ENCODE measurements at regions not wholly inside any gene's neighbourhood (a gene's known extent, or its start where the extent isn't known, plus 50 kb on each side); places are given as distances from the start of the nearest gene placed in this dataset.

GRCh38 chr17:70606086-70606485, 436.8 kb downstream of the KCNJ2 start:
- intact Hi-C loops (cut with DNase I): no loop called here
- WGBS, 2 donors: 44 to 54% methylated on average over 2 of the region's 2 CpGs
- ATAC-seq: peak in 1 of 8 donors; percentile 16

GRCh38 chr17:70608193-70608592, 438.9 kb downstream of the KCNJ2 start:
- Histone ChIP-seq H3K4me3 (no peak overlapping the region), H3K9me3 (no peaks in the 10 kb centered on the region), H3K4me1 (no peaks in the 10 kb centered on the region), H3K36me3 (no peaks in the 10 kb centered on the region), H3K27me3 (no peaks in the 10 kb centered on the region), H3K27ac (no peak overlapping the region)
- TF ChIP-seq CTCF (IDR thresholded peaks at IDR 0.05): no peak
- intact Hi-C loops (cut with DNase I): no loop called here
- no peak for ATAC-seq
- 86 to 88% methylated on average over 2 of the region's 2 CpGs for WGBS, 2 donors
- DNase-seq: no peak

More at GRCh38 chr17:70606086-70606485, 436.8 kb downstream of the KCNJ2 start:
- no peak for DNase-seq
- H3K4me3 ChIP-seq: no peak overlapping the region
- no peaks in the 10 kb centered on the region for H3K4me1 ChIP-seq
- H3K27me3 ChIP-seq: no peaks in the 10 kb centered on the region
- no peaks in the 10 kb centered on the region for H3K9me3 ChIP-seq
- no peak for TF ChIP-seq CTCF (IDR thresholded peaks at IDR 0.05)
- H3K36me3 ChIP-seq: no peaks in the 10 kb centered on the region
- no peak overlapping the region for H3K27ac ChIP-seq

DNA sequence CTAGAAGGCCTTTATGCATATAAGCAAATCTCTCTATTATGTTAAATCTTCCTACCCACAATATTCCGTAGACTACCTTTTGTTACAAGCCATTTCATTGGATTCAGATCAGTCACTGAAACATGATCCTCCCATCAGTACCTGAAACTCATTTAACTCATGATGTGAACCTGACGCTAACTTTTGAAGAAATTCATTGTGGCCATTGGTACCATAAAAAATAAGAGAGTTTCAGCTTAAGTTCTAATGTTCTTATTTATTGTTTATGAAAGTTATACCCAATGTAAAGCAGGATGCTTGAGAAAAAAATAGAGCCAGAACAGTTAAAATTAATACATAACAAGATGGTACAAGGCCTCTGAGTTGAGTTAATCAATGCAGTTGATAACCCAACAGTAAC, 439.6 kb downstream of the KCNJ2 start:
- DNase-seq (no peak), ATAC-seq (no peak)
- no peaks in the 10 kb centered on the region for H3K27me3 ChIP-seq
- H3K27ac ChIP-seq: no peak overlapping the region
- no peak for TF ChIP-seq CTCF (IDR thresholded peaks at IDR 0.05)
- H3K9me3 ChIP-seq: no peaks in the 10 kb centered on the region
- 93 to 95% methylated on average over 2 of the region's 2 CpGs for WGBS, 2 donors
- H3K4me1 ChIP-seq: no peaks in the 10 kb centered on the region
- H3K4me3 ChIP-seq: no peak overlapping the region
- intact Hi-C loops (cut with DNase I): no loop called here
- H3K36me3 ChIP-seq: no peaks in the 10 kb centered on the region

- H3K27me3 ChIP-seq: no peaks in the 10 kb centered on the region
- intact Hi-C loops (cut with DNase I): no loop called here
- no peak overlapping the region for H3K4me3 ChIP-seq
These were observed 440.2 kb downstream of the KCNJ2 start for GRCh38 chr17:70609566-70609965.

More at GRCh38 chr17:70609566-70609965, 440.2 kb downstream of the KCNJ2 start:
- Histone ChIP-seq H3K36me3 (no peaks in the 10 kb centered on the region), H3K9me3 (no peaks in the 10 kb centered on the region), H3K27ac (no peak overlapping the region), H3K4me1 (no peaks in the 10 kb centered on the region)
- no peak for DNase-seq
- 82 to 86% methylated on average over 1 of the region's 1 CpG for WGBS, 2 donors
- TF ChIP-seq CTCF (IDR thresholded peaks at IDR 0.05): no peak
- ATAC-seq: no peak
